ENCODE measurements at regions not wholly inside any gene's neighbourhood (a gene's known extent, or its start where the extent isn't known, plus 50 kb on each side); places are given as distances from the start of the nearest gene placed in this dataset.

GRCh38 chr2:187136646-187137045 is 287.7 kb upstream of the ZSWIM2 start:
- Histone ChIP-seq H3F3A (ENCODE audit: insufficient read depth, low read length) (no peaks in the 10 kb centered on the region), H2AFZ (ENCODE audit: low read length) (no peak overlapping the region), H3K27me3 (ENCODE audit: insufficient read depth, low read length) (no peaks in the 10 kb centered on the region), H4K20me1 (ENCODE audit: insufficient read depth, low read length) (no peaks in the 10 kb centered on the region), H3K79me2 (ENCODE audit: insufficient read depth, low read length) (no peaks in the 10 kb centered on the region), H3K36me3 (ENCODE audit: insufficient read depth, low read length) (no peaks in the 10 kb centered on the region), H3K27ac (ENCODE audit: low read depth, low read length, poor library complexity, severe bottlenecking) (no peak overlapping the region), H3K9me3 (ENCODE audit: low read length) (no peaks in the 10 kb centered on the region), H3K4me1 (ENCODE audit: insufficient read depth, low read length, severe bottlenecking) (no peaks in the 10 kb centered on the region), H3K9ac (ENCODE audit: low read length) (no peak overlapping the region), H3K4me3 (ENCODE audit: low read depth, low read length, poor library complexity, severe bottlenecking) (no peak overlapping the region), H3K9me2 (ENCODE audit: low read depth, low read length) (no peaks in the 10 kb centered on the region), H3K4me2 (ENCODE audit: low read length) (no peak overlapping the region)
- TF ChIP-seq EZH2 (IDR thresholded peaks at IDR 0.05; ENCODE audit: borderline replicate concordance, low read length): no peak
- TF ChIP-seq, protein P1, sequence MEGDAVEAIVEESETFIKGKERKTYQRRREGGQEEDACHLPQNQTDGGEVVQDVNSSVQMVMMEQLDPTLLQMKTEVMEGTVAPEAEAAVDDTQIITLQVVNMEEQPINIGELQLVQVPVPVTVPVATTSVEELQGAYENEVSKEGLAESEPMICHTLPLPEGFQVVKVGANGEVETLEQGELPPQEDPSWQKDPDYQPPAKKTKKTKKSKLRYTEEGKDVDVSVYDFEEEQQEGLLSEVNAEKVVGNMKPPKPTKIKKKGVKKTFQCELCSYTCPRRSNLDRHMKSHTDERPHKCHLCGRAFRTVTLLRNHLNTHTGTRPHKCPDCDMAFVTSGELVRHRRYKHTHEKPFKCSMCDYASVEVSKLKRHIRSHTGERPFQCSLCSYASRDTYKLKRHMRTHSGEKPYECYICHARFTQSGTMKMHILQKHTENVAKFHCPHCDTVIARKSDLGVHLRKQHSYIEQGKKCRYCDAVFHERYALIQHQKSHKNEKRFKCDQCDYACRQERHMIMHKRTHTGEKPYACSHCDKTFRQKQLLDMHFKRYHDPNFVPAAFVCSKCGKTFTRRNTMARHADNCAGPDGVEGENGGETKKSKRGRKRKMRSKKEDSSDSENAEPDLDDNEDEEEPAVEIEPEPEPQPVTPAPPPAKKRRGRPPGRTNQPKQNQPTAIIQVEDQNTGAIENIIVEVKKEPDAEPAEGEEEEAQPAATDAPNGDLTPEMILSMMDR (IDR thresholded peaks at IDR 0.05; ENCODE audit: low read length): no peak

DNA sequence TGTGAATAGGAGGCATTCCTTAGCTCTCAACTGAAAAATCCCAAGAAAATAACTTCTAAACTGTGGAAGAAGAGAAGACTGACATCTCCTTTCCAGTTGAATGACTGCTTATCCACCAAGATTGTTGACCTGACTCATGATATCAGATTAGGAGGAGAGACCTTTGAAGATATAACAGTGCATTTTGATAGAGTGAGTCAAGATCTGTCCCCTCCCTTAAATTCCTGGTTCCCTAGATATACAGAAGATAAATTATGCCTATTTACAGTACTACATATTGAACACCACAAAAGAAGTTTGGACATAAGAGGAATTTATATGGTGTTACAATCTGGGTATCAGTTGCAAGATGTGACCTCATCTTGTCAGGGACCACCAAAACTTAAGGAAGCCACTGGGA is 285.3 kb upstream of the ZSWIM2 start:
- Histone ChIP-seq H3K4me2 (ENCODE audit: low read length) (no peak overlapping the region), H3K4me3 (ENCODE audit: low read depth, low read length, poor library complexity, severe bottlenecking) (no peak overlapping the region), H3K79me2 (ENCODE audit: insufficient read depth, low read length) (no peaks in the 10 kb centered on the region), H3F3A (ENCODE audit: insufficient read depth, low read length) (no peaks in the 10 kb centered on the region), H3K9me3 (ENCODE audit: low read length) (no peaks in the 10 kb centered on the region), H3K27ac (ENCODE audit: low read depth, low read length, poor library complexity, severe bottlenecking) (no peak overlapping the region), H3K9ac (ENCODE audit: low read length) (no peak overlapping the region), H3K27me3 (ENCODE audit: insufficient read depth, low read length) (no peaks in the 10 kb centered on the region), H3K9me2 (ENCODE audit: low read depth, low read length) (no peaks in the 10 kb centered on the region), H3K4me1 (ENCODE audit: insufficient read depth, low read length, severe bottlenecking) (no peaks in the 10 kb centered on the region), H4K20me1 (ENCODE audit: insufficient read depth, low read length) (no peaks in the 10 kb centered on the region), H3K36me3 (ENCODE audit: insufficient read depth, low read length) (no peaks in the 10 kb centered on the region), H2AFZ (ENCODE audit: low read length) (no peak overlapping the region)
- TF ChIP-seq, protein P1 (IDR thresholded peaks at IDR 0.05; ENCODE audit: low read length): no peak
- TF ChIP-seq EZH2 (IDR thresholded peaks at IDR 0.05; ENCODE audit: borderline replicate concordance, low read length): no peak

- no peak overlapping the region for H3K9ac ChIP-seq (ENCODE audit: low read length)
- TF ChIP-seq, protein P1 (IDR thresholded peaks at IDR 0.05; ENCODE audit: low read length): no peak
- no peak for TF ChIP-seq EZH2 (IDR thresholded peaks at IDR 0.05; ENCODE audit: borderline replicate concordance, low read length)
- H4K20me1 ChIP-seq (ENCODE audit: insufficient read depth, low read length): no peaks in the 10 kb centered on the region
- H3K79me2 ChIP-seq (ENCODE audit: insufficient read depth, low read length): no peaks in the 10 kb centered on the region
- H3K4me2 ChIP-seq (ENCODE audit: low read length): no peak overlapping the region
- H3K27ac ChIP-seq (ENCODE audit: low read depth, low read length, poor library complexity, severe bottlenecking): no peak overlapping the region
- no peaks in the 10 kb centered on the region for H3K27me3 ChIP-seq (ENCODE audit: insufficient read depth, low read length)
- no peaks in the 10 kb centered on the region for H3K9me2 ChIP-seq (ENCODE audit: low read depth, low read length)
- H3K9me3 ChIP-seq (ENCODE audit: low read length): no peaks in the 10 kb centered on the region
- no peaks in the 10 kb centered on the region for H3K4me1 ChIP-seq (ENCODE audit: insufficient read depth, low read length, severe bottlenecking)
- no peak overlapping the region for H2AFZ ChIP-seq (ENCODE audit: low read length)
- no peak overlapping the region for H3K4me3 ChIP-seq (ENCODE audit: low read depth, low read length, poor library complexity, severe bottlenecking)
- H3K36me3 ChIP-seq (ENCODE audit: insufficient read depth, low read length): no peaks in the 10 kb centered on the region
- H3F3A ChIP-seq (ENCODE audit: insufficient read depth, low read length): no peaks in the 10 kb centered on the region
These were observed 280.9 kb upstream of the ZSWIM2 start for GRCh38 chr2:187129868-187130267.
